ENCODE measurements at regions not wholly inside any gene's neighbourhood (a gene's known extent, or its start where the extent isn't known, plus 50 kb on each side); places are given as distances from the start of the nearest gene placed in this dataset.

DNA sequence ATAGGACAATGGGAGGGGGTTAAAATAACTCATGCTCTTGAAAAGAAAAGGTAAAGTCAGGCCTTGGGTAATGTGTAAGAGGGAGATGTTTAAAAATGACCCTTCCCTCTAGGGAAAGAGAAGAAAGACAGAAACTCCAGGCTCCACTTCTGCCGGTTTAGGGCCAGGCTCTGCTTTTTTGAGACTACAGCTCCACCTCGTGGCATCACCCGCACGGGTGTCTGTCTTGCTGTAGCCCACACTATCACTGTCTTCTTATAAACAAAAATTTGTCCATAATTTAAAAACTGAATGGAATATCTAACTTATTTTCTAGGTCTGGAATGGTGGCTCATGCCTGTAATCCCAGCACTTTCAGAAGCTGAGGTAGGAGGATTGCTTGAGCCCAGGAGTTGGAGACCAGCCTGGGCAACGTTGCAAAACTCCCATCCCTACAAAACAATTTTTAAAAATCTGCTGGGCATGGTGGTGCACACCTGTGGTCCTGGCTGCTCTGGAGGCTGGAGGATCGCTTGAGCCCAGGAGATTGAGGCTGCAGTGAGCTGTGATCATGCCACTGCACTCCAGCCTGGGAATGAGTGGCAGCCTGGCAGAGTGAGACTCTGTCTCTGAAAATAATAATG lies 65.1 kb upstream of the GTF3A start:
- TF ChIP-seq, protein P1, sequence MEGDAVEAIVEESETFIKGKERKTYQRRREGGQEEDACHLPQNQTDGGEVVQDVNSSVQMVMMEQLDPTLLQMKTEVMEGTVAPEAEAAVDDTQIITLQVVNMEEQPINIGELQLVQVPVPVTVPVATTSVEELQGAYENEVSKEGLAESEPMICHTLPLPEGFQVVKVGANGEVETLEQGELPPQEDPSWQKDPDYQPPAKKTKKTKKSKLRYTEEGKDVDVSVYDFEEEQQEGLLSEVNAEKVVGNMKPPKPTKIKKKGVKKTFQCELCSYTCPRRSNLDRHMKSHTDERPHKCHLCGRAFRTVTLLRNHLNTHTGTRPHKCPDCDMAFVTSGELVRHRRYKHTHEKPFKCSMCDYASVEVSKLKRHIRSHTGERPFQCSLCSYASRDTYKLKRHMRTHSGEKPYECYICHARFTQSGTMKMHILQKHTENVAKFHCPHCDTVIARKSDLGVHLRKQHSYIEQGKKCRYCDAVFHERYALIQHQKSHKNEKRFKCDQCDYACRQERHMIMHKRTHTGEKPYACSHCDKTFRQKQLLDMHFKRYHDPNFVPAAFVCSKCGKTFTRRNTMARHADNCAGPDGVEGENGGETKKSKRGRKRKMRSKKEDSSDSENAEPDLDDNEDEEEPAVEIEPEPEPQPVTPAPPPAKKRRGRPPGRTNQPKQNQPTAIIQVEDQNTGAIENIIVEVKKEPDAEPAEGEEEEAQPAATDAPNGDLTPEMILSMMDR (IDR thresholded peaks at IDR 0.05 in 2 of 3, conservative IDR thresholded peaks at IDR 0.05 in 1 of 3; ENCODE audit: borderline replicate concordance in 1 of 3, insufficient read depth in 1 of 3, low read depth in 2 of 3, low read length in 2 of 3) = peak; percentile 72 to 90 (median 87)
- TF ChIP-seq, protein P2, sequence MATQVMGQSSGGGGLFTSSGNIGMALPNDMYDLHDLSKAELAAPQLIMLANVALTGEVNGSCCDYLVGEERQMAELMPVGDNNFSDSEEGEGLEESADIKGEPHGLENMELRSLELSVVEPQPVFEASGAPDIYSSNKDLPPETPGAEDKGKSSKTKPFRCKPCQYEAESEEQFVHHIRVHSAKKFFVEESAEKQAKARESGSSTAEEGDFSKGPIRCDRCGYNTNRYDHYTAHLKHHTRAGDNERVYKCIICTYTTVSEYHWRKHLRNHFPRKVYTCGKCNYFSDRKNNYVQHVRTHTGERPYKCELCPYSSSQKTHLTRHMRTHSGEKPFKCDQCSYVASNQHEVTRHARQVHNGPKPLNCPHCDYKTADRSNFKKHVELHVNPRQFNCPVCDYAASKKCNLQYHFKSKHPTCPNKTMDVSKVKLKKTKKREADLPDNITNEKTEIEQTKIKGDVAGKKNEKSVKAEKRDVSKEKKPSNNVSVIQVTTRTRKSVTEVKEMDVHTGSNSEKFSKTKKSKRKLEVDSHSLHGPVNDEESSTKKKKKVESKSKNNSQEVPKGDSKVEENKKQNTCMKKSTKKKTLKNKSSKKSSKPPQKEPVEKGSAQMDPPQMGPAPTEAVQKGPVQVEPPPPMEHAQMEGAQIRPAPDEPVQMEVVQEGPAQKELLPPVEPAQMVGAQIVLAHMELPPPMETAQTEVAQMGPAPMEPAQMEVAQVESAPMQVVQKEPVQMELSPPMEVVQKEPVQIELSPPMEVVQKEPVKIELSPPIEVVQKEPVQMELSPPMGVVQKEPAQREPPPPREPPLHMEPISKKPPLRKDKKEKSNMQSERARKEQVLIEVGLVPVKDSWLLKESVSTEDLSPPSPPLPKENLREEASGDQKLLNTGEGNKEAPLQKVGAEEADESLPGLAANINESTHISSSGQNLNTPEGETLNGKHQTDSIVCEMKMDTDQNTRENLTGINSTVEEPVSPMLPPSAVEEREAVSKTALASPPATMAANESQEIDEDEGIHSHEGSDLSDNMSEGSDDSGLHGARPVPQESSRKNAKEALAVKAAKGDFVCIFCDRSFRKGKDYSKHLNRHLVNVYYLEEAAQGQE (IDR thresholded peaks at IDR 0.05; ENCODE audit: low read depth) = no peak
- TF ChIP-seq JUND (IDR thresholded peaks at IDR 0.05) = no peak

All from HCT116 (cell line).